DMS153 treated with DMSO at 0.1 percent for 48 hours (cell line): ENCODE measurements at regions not wholly inside any gene's neighbourhood (a gene's known extent, or its start where the extent isn't known, plus 50 kb on each side); places are given as distances from the start of the nearest gene placed in this dataset.

ENCODE experiments used
- DNase-seq: peaks from one replicate; lab custom pipeline; 2025; ENCODE audit not compliant: unreplicated experiment; lab: John Stamatoyannopoulos, UW

DNA sequence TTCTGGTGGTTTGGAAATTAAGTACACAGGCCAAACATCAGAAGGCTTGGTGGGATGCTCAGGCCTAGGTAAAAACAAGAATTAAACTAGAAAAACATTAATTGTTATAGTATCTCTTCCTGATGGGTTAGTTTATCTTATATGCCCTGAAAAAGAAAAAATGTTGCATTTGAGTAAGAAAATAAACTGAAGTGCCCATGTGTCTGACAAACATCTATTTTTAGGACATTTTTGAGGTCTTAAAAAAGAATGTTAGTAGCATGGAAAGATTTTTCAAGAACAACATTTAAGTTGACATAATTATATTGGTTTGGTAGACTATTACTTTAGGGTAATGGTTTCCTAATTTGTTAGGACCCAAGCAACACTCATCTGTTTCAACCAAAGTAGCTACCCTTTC lies 140.1 kb upstream of the RND3 start:
- no peak for DNase-seq

DNA sequence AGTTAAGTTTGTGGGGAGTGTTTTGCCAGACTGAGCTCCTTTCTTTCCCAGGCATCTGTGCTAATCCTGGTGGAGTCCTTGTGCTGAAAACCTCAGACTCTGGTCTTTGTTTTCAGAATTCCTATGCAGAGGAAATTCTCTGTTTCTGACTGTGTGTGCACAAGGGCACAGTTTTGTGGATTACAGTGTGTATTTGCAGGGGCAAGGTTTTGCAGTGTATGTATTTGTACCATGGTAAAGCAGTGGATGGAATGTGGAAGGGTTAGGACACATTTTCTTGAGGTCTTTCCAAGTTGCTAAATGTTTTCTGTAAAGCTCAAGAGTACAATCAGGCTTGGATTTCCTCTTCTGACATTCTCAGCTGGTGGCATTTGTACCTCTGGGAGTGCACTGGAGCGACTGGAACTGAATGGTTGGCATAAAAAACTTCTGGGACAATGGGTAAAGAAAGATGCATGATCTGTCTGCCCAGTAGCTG lies 139.5 kb upstream of the RND3 start:
- DNase-seq = no peak

DNA sequence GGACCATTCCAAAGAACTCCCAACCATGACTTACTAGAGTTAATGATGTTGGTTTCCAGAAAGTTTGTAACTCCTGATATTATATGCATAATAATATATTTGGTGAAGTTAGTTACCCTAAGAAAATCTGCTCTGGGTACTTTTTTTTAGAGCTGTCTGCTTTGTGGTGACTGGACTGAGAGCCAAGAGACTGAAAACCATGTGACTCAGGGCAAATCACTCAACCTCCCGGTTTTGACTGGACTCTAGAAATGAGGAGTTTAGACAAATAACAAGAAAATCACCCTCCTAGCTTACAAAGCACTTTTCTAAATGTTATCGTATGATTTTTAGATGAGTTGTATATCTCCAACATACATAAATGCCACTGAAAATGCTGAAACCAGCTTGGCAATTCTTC lies 138.3 kb upstream of the RND3 start:
- DNase-seq = no peak

DNA sequence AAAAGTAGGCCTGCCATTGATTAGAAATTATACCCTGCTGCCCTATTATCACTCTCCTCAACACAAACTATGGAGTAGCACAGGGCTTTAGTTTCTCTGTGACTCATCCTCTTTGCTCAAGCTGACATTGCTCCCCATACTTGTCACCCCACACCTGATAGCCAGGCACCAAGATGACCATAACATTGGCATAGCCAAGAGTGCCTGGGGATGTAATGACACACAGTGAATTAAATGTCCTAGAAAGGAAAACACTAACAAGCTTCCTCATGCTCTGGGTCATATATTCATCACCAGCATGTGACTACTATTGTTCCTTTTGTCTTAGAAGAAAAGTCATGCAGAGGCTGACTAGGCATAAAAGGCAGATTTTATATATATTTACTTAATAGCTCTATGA lies 137.8 kb upstream of the RND3 start:
- no peak for DNase-seq

DNA sequence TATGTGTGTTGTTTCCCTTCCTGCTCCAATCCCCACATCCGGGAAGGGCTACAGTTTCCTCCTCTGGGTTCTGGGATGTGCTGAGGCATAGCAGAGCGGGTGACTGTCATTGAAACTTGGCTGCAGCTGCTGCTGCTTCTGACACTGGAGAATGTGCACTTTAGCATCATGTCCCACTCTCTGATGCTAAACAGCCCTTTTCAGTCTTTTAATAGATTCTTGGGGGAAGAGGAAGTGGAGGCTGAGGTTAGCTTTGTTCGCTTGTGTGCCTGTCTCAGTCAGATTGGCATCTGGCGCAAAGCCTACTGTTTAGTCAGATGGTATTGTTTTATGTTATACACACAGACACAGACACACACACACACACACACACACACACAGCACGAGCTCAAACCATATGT lies 136.5 kb upstream of the RND3 start:
- peak; percentile 1 for DNase-seq

DNA sequence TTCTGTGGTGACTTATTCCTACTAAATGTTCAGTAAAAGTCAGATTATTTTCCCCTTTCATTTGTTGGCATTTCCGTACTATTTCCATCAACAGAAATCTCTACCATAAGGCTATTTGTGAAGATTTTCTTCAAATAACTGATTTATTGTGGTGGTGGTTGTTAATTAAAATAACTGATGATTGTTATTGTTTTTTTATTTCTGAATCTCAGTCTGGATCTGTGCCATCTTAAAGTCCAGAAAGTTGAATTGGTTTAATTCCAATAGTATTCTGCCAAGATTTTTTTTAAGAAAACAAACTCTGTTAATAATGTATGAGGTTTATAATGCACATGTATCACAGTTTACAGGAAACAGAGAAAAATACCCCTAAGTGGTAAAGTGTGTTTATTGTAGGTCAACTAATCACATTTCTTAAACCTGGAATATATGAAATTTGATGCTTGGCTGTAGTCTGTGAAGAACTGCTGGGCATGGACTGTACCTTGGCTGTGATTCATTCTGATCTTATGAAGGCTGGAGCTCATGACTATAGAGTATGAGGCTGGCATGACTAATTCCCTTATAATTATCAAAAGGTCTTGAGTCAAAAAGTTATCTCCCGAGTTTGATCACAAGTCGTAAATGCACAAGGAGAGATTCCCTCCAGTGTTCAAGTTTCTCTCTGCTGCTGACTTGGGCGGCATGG lies 134.2 kb upstream of the RND3 start:
- no peak for DNase-seq

DNA sequence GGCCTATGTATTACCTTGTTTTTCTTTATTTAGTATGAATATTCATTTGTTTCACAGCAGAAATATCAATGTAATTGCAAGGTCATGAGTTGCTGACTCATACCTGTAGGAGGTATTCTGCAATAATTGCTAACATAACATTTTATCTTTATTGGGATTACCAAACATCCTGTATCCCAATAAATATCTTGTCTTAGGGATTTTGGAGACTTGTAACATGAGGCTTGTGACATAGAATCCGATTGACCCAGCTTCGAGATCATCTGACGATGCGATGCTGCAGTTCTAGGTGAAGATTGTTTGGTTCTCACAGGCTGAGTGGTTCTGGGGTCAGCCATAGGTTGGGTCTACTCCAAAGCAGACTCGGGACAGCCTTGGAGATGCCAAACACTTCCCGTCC lies 133.4 kb upstream of the RND3 start:
- no peak for DNase-seq

DNA sequence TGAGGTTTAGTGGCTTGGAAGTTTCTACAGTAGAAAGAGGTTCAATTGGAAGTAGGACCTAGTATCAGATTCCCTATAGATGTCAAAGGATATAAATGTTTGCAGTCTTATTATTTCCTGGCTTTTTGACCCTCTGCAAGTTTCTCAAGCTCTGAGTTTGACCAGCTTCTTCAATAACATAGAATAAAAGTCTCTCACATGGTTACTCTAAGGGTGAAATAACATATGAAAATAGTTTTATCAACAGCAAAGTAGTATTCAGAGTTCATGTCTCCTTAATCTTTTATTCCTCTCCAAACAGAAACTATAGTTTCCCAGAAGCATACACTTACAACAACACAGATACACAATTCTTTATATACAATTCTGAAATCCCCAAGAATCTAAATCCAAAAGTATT lies 132.9 kb upstream of the RND3 start:
- no peak for DNase-seq

DNA sequence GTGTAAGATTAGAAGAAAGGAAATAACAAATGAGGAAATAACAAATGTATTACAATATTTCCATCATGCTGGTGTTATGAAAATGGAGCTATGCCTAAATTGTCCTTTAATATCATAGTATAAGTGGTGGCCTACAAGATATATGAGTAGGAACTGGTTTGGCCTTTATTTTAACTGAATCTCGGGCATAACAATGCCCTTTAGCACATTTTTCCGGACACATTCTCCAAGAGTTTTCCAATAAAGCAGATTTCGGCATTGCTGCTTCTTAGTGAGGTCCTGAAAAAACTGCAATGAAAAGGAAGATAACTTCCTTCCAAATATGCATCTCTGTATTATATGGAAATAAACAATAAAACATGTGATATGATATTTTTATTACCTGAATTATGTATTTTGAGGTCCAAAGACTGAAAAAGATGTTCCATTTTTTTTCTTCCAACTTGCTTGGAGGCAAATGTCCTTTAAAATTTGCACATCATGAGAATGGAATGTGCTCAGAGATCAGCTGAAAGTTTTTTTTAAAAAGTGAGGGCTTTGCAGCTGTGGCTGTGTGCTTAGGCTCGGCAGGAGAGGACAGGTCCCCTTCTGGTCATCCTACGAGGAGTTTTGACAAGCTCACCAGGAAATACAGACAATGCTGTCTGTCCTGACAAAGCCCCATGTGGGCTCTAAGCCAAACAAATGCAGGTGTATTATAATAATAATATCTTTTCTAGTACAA lies 132.3 kb upstream of the RND3 start:
- DNase-seq = no peak

DNA sequence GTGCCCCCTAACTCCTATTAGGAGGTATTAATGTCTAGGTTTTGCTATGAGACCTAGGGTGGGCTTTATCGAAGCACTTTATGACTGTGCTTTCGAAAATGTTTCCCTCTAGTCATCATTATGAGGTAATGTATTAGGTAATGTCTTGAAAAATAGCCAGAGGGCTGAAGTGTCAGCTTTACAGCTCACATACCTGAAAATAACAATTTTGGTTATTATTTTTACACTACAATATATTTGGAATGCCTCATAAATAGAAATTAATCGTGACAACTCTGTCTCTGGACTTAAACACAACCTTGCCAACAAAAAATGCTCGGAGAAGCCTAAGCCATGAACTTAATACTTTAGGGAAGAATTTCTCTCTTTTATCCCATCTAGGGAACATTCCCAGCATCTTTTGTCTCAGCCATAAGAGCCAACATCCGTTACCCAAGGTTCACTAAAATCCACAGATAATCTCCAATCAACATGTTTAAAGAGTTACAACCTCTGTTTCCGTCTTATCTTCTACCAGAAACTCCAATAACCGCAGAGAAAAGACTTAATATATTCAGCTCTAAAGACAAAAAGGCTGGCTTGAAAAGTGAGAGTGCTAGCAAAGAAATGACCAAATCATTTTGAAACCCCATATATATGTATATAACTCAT lies 130.9 kb upstream of the RND3 start:
- DNase-seq = no peak

DNA sequence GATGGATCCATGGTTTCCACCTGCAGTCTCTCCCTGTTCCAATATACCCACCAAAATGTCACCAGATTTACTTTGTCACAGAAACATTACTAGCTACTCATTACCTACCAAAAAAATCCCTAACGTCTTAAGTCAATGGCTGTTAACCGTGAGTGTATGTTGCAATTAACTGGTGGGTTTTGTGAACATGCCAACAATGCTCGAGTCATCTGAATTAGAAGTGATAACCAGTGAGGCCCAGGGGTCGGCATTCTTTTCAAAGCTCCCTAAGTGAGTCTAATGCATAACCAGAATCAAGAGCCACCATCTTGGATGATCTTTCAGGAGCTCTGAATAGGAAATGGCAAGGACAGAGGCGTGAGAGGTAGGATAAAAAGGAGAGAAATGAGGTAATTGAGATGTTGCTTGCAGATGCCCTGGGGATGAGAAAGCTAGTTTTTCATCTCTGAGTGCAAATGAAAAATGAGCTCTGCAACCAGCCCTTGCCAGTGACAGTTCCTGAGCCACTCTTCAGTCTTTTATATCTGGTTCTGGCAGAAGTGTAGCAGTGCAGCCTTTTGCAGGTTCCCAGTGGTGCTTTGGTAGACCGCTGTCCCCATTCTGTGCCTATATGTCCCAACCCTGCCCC lies 130.0 kb upstream of the RND3 start:
- DNase-seq = no peak

DNA sequence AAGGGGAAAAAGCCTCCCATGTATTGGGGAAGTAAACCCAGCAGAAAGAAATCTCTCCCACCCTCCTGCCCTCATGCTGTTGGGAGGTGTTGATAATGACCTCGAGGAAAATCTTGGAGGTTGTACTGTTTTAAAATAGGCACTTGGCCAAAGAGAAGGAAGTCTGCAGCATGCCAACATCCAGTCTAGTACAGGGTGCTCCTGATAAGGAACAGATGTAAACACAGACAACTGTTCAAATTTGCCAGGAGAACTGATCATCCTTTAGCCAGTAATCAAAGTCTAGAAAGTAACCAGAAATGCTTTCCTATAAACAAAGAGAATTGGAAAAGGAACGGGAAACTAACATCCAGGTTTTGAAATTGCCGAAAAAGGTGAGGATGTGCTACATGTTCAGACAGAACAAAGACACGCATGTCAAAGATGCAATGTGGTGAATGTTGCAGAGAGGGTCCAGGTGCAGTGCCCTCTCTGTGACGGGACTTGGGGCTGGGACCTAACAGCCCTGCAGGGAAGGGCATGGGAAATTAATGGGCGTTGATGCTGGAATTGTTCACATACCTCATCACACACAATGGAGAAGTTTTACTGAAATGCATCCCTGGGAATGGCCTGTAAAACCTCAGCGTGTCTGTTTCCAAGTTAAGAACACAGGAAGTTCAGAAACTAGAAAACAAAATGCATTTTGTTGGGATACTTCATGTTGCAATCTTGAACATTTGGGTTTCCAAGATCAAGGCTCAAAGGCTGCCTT lies 125.7 kb upstream of the RND3 start:
- no peak for DNase-seq

DNA sequence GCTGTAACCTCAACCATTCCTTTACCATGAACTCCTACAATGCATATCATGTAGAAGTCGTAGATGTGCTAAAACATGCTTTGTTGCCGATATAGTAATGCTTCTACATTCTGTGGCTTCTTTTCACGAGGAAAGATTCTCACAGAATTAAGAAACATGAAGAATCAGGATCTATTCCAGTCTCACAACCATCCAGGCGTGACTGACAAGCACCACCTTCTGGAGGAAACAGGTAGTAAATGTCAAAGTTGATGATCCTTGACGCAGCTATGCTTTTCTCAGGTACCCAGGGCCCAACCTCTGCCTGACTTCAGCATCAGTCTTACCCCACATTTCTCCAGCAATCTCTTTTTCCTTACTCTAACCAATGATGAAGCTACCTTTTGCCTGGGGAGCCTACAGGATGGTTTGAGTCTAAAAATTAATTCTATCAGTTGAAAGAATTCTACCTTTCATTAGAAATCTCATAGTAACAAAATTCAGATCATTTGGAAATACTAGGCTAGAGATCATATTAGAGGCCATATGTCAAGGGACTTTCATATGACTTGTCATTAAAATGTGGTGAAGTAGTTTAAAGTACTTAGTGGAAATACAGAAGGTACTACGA lies 123.3 kb upstream of the RND3 start:
- DNase-seq = peak; percentile 6

DNA sequence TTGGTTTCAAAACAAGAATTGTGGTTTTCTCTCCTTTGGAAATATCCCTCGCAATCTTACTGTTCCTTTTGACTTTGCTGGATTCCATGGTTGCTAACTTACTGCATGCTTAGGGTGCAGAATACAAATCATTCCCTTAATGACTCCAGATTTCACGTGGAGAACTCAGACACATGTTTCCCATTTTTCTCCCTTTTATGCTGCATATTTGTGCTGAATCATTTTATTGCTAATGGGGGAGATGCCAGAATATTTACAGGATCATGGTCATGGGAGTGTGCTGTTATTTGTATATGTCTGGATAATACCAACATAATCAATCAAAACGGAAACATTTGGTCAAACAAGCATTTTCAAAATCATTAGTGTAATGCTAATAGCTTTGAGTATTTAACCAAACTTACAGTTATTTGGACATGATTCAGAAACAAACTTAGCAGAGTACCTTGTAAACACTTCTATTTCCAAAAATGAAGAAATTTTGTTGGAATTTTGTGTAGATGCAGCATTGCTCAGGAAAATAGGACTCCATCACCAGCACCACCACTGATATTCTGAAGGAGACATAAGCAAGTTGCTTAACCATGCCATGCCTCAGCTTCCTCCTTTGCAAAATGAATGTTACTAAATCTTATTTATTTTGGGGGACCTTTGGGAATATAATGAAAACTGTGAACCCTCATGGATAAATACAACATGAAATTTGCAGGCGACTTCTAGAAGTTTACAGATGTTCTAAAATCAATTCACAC lies 122.5 kb upstream of the RND3 start:
- DNase-seq = no peak

DNA sequence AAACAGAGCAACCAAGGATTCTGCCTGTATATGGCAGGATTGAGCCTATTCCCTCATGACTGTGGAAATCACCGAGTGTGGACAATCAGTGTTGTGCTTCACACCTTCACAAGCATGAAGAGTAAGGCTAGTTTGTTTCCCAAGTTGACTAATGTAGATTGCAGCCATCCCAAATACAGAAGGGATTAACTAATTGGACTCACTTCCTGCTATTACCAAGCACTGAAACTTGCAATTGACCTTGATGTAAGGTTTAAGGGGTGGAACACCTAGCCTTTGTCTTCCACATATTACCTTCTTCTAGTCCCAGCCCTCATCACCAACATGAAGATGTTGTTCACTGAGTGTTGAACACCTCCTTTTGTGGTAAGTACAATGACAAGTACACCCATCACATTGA lies 120.9 kb upstream of the RND3 start:
- DNase-seq = no peak

DNA sequence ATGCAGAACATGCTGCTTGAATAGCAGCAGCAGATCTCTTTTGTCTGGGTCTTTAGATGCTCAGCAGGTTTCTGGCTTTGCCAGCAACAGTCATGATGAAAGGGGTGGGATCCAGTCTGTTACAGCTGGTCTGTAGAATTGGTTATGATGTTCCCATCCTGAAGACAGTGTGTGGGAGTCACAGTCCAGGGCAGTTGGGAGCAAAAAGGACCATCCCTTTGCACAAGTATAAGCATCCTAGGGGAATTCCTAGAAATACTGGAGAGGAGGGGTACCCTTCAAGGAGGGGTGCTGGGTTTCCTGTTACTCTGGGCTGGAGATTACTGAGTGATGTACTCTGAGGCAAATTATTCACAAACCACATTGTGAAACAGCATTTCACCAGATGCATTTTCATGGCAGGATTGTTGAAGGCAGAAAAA lies 119.9 kb upstream of the RND3 start:
- DNase-seq = no peak

DNA sequence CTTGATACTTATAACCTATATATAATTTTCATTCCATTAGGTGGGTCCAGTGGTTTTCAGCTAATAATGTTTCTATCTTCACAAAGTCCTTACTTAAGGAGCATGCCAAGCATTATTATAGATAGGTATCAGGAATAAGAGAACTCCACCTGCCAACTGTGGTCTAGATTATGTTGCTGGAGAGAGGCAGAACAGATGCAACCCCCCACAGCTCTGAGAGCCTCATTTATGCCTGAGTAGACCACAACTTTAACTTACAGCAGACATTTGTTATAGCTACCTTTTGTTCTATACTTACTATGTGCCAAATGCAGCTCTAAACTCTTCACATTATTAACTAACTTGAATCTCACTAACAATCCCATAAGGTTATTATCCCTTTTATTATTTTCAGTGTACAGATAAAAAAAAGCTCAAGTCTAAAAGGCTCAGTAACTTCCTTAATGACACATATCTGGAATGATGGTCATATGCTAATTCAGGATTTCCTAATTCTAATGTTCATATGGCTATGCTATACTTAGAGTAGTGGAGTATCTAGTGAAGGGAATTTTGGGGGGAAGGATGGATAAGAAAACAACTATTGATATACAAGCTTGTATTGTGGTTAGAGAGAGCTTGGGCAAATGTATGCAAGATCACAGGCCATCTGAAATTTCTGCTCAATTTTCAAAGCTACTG lies 119.1 kb upstream of the RND3 start:
- DNase-seq = no peak

DNA sequence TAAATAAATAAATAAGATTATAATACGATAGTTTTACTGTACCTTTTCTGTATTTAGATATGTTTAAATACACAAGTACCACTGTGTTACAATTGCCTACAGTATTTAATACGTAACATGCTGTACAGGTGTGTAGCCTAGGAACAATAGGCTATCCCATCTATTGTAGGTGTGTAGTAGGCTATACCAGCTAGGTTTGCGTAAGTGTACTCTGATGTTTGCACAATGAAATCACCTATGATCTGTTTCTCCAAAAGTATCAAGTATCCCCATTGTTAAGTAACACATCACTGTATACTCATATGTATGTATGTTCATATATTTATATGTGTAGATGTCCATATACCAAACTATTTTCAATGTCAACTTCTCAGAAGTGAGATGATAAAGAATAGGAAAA lies 118.2 kb upstream of the RND3 start:
- DNase-seq = no peak

DNA sequence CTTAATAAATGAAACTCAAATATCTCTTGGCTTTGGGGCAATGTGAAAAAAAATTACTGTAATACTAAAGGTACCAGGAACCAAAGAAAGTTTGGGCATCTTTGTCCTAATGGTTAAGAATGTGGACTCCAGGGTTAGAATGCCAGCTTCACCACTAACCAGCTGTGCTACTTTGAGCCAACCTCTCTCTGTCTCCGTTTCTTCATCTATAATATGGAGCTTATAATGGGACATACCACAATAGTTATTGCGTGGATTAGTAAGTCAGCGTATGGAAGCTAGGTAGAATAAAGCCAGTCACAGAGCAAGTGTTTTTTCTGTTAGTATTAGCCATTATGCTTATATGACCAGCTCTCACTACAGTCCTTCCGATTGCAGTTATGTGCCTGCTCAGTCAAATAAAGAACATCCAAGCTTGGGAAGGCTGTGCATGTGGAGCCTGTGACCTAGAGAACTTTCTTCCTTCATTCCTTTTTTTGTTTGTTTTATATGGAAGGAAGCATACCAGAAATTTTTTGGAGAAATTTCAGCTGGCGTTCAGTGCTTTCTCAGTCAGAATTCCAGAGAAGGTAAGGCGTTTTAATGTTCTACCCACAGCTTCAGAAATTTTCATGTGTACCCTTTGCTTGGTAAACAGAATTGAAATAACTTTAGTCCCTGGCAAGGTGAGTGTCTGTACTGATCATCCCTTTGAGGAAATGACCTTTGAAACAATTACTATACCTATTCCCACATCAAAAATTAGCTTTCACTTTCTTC lies 114.0 kb upstream of the RND3 start:
- DNase-seq = no peak
